SK-N-SH (cell line): ENCODE measurements at regions not wholly inside any gene's neighbourhood (a gene's known extent, or its start where the extent isn't known, plus 50 kb on each side); places are given as distances from the start of the nearest gene placed in this dataset.

ENCODE experiments used
- CTCF ChIP-seq: fragments of 200-600 bp; sonication (generic); IDR thresholded peaks from 2 replicates; pipeline ENCODE4 v1.6.1; 2017; ENCODE audit warnings: antibody characterized with exemption, mild to moderate bottlenecking, moderate library complexity
- ELF1 ChIP-seq: IDR thresholded peaks from 2 replicates; pipeline ENCODE4 v1.4.0; 2012
- FOXM1 ChIP-seq: IDR thresholded peaks from 2 replicates; pipeline ENCODE4 v1.4.0; 2012; ENCODE audit warnings: low read depth, mild to moderate bottlenecking
- GABPA ChIP-seq: IDR thresholded peaks from 2 replicates; pipeline ENCODE4 v1.4.0; 2012; ENCODE audit warnings: low read depth, mild to moderate bottlenecking
- SMC3 ChIP-seq: IDR thresholded peaks from 2 replicates; pipeline ENCODE4 v1.6.1; 2012; ENCODE audit warnings: low read depth, low read length, improper control_type of control experiment
- USF2 ChIP-seq: fragments of 150-350 bp; IDR thresholded peaks from 2 replicates; pipeline ENCODE4 v1.6.1; 2017; ENCODE audit warnings: antibody characterized with exemption, low read length, low read depth, borderline replicate concordance

- TF ChIP-seq GABPA (no peak), FOXM1 (no peak), CTCF (no peak), ELF1 (no peak), USF2 (no peak), SMC3 (no peak)
Measured at GRCh38 chr2:235305678-235306077, 188.2 kb upstream of the AGAP1 start.
